ENCODE measurements at regions not wholly inside any gene's neighbourhood (a gene's known extent, or its start where the extent isn't known, plus 50 kb on each side); places are given as distances from the start of the nearest gene placed in this dataset.

DNA sequence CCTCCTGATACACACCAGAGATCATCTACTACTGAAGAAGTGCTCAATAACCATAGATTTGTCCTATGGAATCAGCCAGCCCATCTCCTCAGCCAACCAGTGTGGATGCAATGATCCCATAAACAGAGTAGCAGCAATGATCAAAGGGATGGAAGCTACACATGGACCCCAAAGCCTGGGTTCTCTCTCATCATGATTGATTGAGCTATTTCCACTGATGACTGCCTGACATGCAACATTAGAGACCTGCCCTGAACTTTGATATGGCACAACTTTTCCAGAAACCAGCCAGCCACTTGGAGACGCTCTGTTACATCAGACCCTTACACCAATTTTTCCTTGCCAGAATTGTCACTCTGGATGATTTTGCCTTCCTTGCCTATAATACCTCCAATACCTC is 471.6 kb downstream of the BUD13 start:
- TF ChIP-seq, protein P1, sequence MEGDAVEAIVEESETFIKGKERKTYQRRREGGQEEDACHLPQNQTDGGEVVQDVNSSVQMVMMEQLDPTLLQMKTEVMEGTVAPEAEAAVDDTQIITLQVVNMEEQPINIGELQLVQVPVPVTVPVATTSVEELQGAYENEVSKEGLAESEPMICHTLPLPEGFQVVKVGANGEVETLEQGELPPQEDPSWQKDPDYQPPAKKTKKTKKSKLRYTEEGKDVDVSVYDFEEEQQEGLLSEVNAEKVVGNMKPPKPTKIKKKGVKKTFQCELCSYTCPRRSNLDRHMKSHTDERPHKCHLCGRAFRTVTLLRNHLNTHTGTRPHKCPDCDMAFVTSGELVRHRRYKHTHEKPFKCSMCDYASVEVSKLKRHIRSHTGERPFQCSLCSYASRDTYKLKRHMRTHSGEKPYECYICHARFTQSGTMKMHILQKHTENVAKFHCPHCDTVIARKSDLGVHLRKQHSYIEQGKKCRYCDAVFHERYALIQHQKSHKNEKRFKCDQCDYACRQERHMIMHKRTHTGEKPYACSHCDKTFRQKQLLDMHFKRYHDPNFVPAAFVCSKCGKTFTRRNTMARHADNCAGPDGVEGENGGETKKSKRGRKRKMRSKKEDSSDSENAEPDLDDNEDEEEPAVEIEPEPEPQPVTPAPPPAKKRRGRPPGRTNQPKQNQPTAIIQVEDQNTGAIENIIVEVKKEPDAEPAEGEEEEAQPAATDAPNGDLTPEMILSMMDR (IDR thresholded peaks at IDR 0.05; ENCODE audit: poor library complexity, severe bottlenecking), result no peak
- TF ChIP-seq EZH2 (IDR thresholded peaks at IDR 0.05; ENCODE audit: borderline replicate concordance, insufficient read depth, low read length, poor library complexity, severe bottlenecking) (no peak), RAD21 (conservative IDR thresholded peaks at IDR 0.05) (no peak), SMC3 (conservative IDR thresholded peaks at IDR 0.05; ENCODE audit: poor library complexity) (no peak), POLR2AphosphoS5 (IDR thresholded peaks at IDR 0.05) (no peak), EP300 (conservative IDR thresholded peaks at IDR 0.05; ENCODE audit: poor library complexity, severe bottlenecking) (no peak), MXI1 (conservative IDR thresholded peaks at IDR 0.05; ENCODE audit: poor library complexity, severe bottlenecking) (no peak)

Data from neural cell (in vitro differentiated cells).